ENCODE measurements at regions not wholly inside any gene's neighbourhood (a gene's known extent, or its start where the extent isn't known, plus 50 kb on each side); places are given as distances from the start of the nearest gene placed in this dataset.
A peak's percentile ranks its signal among the peaks of the same experiment; 100 is the strongest.

DNA sequence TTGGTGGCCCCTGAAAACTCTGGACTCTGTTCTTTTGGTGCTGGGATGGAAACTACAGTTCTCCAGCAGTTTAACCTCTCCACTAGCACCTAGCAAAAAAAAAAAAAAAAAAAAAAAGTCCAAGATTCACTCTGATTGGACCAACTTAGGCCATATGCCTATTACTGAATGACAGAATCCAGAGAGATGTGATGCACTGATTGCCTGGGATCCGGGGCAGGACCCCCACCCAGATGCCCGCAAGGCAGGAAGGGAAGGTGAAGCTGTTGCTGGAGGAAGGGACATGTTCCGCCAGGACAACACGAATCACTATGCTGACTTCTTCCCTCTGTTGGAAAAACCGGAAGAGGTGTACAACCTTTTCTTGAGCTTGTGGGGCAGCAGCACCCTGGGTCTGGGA lies 152.5 kb upstream of the ZNF536 start:
- Histone ChIP-seq H3K9me3 (no peaks in the 10 kb centered on the region), H3K4me3 (replicated peaks in 1 of 3) (no peak overlapping the region), H3K27ac (no peak overlapping the region), H3K36me3 (no peaks in the 10 kb centered on the region), H3K4me1 (peaks cover 0 to 5% of the 10 kb centered on the region in 2 donors), H3K27me3 (no peaks in the 10 kb centered on the region)
- WGBS, 2 donors, result 93% methylated on average over 5 of the region's 5 CpGs
- TF ChIP-seq, protein P1, sequence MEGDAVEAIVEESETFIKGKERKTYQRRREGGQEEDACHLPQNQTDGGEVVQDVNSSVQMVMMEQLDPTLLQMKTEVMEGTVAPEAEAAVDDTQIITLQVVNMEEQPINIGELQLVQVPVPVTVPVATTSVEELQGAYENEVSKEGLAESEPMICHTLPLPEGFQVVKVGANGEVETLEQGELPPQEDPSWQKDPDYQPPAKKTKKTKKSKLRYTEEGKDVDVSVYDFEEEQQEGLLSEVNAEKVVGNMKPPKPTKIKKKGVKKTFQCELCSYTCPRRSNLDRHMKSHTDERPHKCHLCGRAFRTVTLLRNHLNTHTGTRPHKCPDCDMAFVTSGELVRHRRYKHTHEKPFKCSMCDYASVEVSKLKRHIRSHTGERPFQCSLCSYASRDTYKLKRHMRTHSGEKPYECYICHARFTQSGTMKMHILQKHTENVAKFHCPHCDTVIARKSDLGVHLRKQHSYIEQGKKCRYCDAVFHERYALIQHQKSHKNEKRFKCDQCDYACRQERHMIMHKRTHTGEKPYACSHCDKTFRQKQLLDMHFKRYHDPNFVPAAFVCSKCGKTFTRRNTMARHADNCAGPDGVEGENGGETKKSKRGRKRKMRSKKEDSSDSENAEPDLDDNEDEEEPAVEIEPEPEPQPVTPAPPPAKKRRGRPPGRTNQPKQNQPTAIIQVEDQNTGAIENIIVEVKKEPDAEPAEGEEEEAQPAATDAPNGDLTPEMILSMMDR (IDR thresholded peaks at IDR 0.05), result no peak
- no peak for TF ChIP-seq POLR2A (IDR thresholded peaks at IDR 0.05)
- intact Hi-C loops (cut with DNase I), result loop anchor here (5.0 kb wide), 2 partner anchors 188 to 433 kb away; no protein-coding TSS in a partner anchor
- no peak for DNase-seq

DNA sequence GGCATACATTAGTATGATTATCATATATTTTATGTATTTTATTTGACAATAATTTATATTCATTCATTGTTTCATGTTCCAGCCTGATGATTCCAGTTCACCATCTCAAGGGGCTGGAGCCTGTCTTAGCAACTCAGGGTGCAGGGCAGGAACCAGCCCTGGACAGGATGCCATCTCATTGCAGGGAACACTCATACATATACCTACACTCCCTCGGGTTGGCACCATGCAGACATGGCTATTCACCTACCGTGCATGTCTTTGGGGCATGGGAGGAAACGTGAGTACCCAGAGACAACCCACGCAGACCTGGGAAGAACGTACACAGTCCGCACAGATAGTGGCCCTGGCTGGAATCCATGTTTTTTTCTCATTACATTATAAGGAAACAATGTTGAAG lies 151.0 kb upstream of the ZNF536 start:
- 87 to 88% methylated on average over 6 of the region's 6 CpGs for WGBS, 2 donors
- no peak for DNase-seq
- no peaks in the 10 kb centered on the region for H3K9me3 ChIP-seq
- TF ChIP-seq POLR2A (IDR thresholded peaks at IDR 0.05), result no peak
- TF ChIP-seq, protein P1 (IDR thresholded peaks at IDR 0.05), result no peak
- peaks cover under 1 to 16% of the 10 kb centered on the region in 2 donors for H3K4me1 ChIP-seq
- no peak overlapping the region for H3K27ac ChIP-seq
- H3K36me3 ChIP-seq, result no peaks in the 10 kb centered on the region
- intact Hi-C loops (cut with DNase I), result loop anchor here (5.0 kb wide), 2 partner anchors 186 to 431 kb away; no protein-coding TSS in a partner anchor
- no peak overlapping the region for H3K4me3 ChIP-seq (replicated peaks in 1 of 3)
- H3K27me3 ChIP-seq, result no peaks in the 10 kb centered on the region

DNA sequence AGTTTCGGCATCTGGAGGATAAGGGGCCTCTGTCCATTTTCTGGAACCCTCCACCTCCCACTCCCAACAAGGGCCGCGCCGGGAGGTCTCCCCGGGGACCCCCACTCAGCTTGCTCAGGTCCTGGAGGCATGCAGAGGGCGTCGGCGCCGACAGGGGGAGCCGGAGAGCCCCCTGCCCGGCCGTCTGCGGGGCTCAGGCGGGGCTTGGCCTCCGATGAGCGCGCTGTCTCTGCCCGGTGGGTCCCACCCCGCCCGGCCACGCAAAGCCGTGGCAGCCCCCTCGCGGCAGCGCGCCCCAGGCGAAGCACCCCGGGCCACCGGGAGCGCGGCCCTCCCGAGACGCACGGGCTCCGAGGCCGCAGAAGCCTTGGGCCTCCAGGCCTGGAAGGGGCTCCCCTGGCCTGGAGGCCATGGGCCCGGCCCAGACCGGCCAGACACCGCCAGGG lies 149.7 kb upstream of the ZNF536 start:
- no peak overlapping the region for H3K27ac ChIP-seq
- WGBS, 2 donors, result 27 to 40% methylated on average over 1 of the region's 39 CpGs
- DNase-seq, result peak; percentile 29 to 37
- intact Hi-C loops (cut with DNase I), result loop anchor here (5.0 kb wide), 2 partner anchors 185 to 430 kb away; no protein-coding TSS in a partner anchor
- peak overlapping the region in 1 of 3 donors; percentile 5 for H3K4me3 ChIP-seq (replicated peaks in 1 of 3)
- no peaks in the 10 kb centered on the region for H3K27me3 ChIP-seq
- H3K4me1 ChIP-seq, result peaks cover 8 to 24% of the 10 kb centered on the region in 2 donors
- no peaks in the 10 kb centered on the region for H3K36me3 ChIP-seq
- TF ChIP-seq, protein P1 (IDR thresholded peaks at IDR 0.05), result peak; percentile 19 to 84 (median 66)
- no peak for TF ChIP-seq POLR2A (IDR thresholded peaks at IDR 0.05)
- no peaks in the 10 kb centered on the region for H3K9me3 ChIP-seq

- peak; percentile 40 to 41 for DNase-seq
- Histone ChIP-seq H3K4me3 (replicated peaks in 1 of 3) (no peak overlapping the region), H3K27ac (no peak overlapping the region), H3K9me3 (no peaks in the 10 kb centered on the region), H3K27me3 (no peaks in the 10 kb centered on the region), H3K4me1 (peaks cover 8 to 26% of the 10 kb centered on the region in 2 donors), H3K36me3 (no peaks in the 10 kb centered on the region)
- intact Hi-C loops (cut with DNase I), result loop anchor here (5.0 kb wide), 2 partner anchors 184 to 429 kb away; no protein-coding TSS in a partner anchor
- TF ChIP-seq POLR2A (IDR thresholded peaks at IDR 0.05), result no peak
- TF ChIP-seq, protein P1 (IDR thresholded peaks at IDR 0.05), result peak in 5 of 6 experiments; percentile 53 to 82 (median 71)
- WGBS, 2 donors, result 23 to 27% methylated on average over 36 of the region's 36 CpGs
Measured at GRCh38 chr19:30222992-30223865, 149.0 kb upstream of the ZNF536 start.

All from thyroid gland (tissue), 4 donors.